Glutamatergic neuron (in vitro differentiated cells): ENCODE measurements at regions not wholly inside any gene's neighbourhood (a gene's known extent, or its start where the extent isn't known, plus 50 kb on each side); places are given as distances from the start of the nearest gene placed in this dataset.
A peak's percentile ranks its signal among the peaks of the same experiment; 100 is the strongest.
"Not testable (repeated sequence)": the region's sequence is repeated elsewhere in the genome, so short reads cannot be mapped to it uniquely, and the experiment has no call there.

Experiments used
- DNase-seq: peaks from one replicate; pipeline ENCODE4 v3.0.0; 2022
- H3K27ac Mint-ChIP-seq: one replicate; pipeline ENCODE4 v1.8.0; 2020; ENCODE audit warnings: mild to moderate bottlenecking, mixed read lengths, inconsistent platforms; ENCODE audit not compliant: unreplicated experiment
- H3K27me3 Mint-ChIP-seq: one replicate; pipeline ENCODE4 v1.8.0; 2020; ENCODE audit warnings: mild to moderate bottlenecking, moderate library complexity, mixed read lengths, inconsistent platforms; ENCODE audit not compliant: unreplicated experiment
- H3K36me3 Mint-ChIP-seq: one replicate; pipeline ENCODE4 v1.8.0; 2020; ENCODE audit warnings: mild to moderate bottlenecking, mixed read lengths, inconsistent platforms; ENCODE audit not compliant: unreplicated experiment
- H3K4me1 Mint-ChIP-seq: one replicate; pipeline ENCODE4 v1.8.0; 2020; ENCODE audit warnings: mild to moderate bottlenecking, low read depth, mixed read lengths, inconsistent platforms; ENCODE audit not compliant: unreplicated experiment
- H3K4me3 Mint-ChIP-seq: one replicate; pipeline ENCODE4 v1.8.0; 2020; ENCODE audit warnings: mild to moderate bottlenecking, mixed read lengths, inconsistent platforms; ENCODE audit not compliant: unreplicated experiment
- H3K9me3 Mint-ChIP-seq: one replicate; pipeline ENCODE4 v1.8.0; 2020; ENCODE audit warnings: mild to moderate bottlenecking, moderate library complexity, mixed read lengths, inconsistent platforms; ENCODE audit not compliant: unreplicated experiment
- TF ChIP-seq, protein P1 (sequence below): fragments of 200-600 bp; sonication (generic); IDR thresholded peaks from one replicate; pipeline ENCODE4 v1.5.0; 2021; ENCODE audit not compliant: partially characterized antibody, unreplicated experiment

DNA sequence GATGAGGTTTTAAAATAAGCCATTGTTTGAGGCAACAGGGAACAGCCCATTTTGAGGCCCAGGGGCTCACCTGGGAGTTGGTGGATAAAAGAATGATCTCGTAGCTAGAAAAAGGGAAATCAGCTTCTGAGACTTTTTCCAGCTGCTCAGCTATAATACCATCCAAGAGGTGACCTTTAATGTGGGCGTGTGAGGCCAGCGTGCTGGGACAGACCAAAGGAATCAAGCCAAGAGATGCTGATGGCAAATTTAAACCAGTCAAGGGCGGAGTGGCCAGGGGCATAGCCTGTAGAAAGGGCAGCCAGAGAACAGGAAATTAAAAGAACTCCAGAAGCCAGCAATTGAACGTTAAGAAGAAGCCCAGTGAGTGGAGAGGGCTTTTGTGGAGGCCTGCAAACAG is 132.6 kb downstream of the IER5 start:
- H3K9me3 Mint-ChIP-seq = no peaks in the 10 kb centered on the region
- TF ChIP-seq, protein P1, sequence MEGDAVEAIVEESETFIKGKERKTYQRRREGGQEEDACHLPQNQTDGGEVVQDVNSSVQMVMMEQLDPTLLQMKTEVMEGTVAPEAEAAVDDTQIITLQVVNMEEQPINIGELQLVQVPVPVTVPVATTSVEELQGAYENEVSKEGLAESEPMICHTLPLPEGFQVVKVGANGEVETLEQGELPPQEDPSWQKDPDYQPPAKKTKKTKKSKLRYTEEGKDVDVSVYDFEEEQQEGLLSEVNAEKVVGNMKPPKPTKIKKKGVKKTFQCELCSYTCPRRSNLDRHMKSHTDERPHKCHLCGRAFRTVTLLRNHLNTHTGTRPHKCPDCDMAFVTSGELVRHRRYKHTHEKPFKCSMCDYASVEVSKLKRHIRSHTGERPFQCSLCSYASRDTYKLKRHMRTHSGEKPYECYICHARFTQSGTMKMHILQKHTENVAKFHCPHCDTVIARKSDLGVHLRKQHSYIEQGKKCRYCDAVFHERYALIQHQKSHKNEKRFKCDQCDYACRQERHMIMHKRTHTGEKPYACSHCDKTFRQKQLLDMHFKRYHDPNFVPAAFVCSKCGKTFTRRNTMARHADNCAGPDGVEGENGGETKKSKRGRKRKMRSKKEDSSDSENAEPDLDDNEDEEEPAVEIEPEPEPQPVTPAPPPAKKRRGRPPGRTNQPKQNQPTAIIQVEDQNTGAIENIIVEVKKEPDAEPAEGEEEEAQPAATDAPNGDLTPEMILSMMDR = no peak

DNA sequence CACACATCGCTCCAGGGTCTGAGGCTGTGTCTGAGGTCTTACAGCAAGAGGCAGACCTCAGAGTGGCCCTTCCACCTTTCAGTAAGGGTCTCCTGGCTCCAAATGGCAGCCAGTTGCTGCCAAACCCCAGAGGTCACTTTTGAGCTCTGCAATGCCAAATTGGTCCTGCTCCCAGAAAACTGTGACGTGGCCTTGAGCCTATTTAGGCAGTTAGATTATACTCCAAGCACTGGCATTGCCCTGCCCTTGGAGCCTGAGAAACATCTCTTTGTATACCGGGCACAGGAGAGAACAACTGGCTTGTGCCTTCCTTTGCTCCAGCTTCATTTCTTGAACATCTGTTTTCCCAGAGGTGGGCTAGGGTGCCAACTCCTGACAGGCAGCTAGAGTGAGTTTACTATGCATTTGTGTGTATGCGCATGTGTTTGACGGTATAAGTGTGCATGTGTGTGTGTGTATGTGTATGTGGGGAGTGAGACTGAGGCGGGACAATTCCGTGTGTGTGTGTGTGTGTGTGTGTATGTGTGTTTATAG is 134.5 kb downstream of the IER5 start:
- Mint-ChIP-seq H3K27ac (no peak overlapping the region), H3K36me3 (peaks cover 13% of the 10 kb centered on the region), H3K4me3 (no peak overlapping the region), H3K27me3 (peaks cover 3% of the 10 kb centered on the region), H3K9me3 (peaks cover 3% of the 10 kb centered on the region), H3K4me1 (peaks cover 7% of the 10 kb centered on the region)
- DNase-seq = no peak
- TF ChIP-seq, protein P1 = no peak

More for the DNA sequence above, 132.6 kb downstream of the IER5 start:
- Mint-ChIP-seq H3K36me3 (peaks cover 17% of the 10 kb centered on the region), H3K27ac (peak overlapping the region; percentile 6), H3K4me1 (peaks cover 7% of the 10 kb centered on the region), H3K27me3 (peaks cover 6% of the 10 kb centered on the region), H3K4me3 (peak overlapping the region; percentile 11)
- DNase-seq = no peak

DNA sequence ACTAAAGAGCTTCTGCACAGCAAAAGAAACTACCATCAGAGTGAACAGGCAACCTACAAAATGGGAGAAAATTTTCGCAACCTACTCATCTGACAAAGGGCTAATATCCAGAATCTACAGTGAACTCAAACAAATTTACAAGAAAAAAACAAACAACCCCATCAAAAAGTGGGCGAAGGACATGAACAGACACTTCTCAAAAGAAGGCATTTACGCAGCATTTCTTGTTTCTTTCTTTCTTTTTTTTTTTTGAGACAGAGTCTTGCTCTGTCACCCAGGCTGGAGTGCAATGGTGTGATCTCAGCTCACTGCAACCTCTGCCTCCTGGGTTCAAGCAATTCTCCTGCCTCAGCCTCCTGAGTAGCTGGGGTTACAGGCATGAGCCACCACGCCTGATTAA is 138.2 kb downstream of the IER5 start:
- not testable (repeated sequence) for H3K4me3 Mint-ChIP-seq, H3K9me3 Mint-ChIP-seq, DNase-seq, H3K36me3 Mint-ChIP-seq, H3K27me3 Mint-ChIP-seq, H3K27ac Mint-ChIP-seq, H3K4me1 Mint-ChIP-seq

DNA sequence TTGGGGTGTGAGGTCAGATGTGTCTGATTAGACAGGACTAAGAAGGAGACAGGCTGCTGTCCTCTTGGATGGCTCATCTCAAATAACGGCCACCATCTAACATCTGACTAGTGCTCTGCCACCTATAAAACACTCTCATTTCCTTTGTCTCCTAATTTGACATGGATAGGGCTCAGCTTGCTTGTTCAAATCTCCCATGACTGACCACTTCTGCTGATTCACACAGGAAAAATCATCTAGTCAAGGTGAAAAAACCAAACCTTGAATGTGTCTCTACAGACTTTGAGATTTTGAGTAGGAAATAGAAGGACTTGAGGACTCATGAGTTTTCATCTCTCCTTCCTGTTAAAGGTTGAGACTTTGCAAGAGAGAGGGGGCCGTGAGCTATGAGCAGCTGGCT is 150.6 kb downstream of the IER5 start:
- Mint-ChIP-seq H3K27me3 (peaks cover 4% of the 10 kb centered on the region), H3K4me1 (no peaks in the 10 kb centered on the region), H3K27ac (no peak overlapping the region), H3K9me3 (no peaks in the 10 kb centered on the region), H3K4me3 (no peak overlapping the region), H3K36me3 (no peaks in the 10 kb centered on the region)
- TF ChIP-seq, protein P1 = no peak
- DNase-seq = no peak

DNA sequence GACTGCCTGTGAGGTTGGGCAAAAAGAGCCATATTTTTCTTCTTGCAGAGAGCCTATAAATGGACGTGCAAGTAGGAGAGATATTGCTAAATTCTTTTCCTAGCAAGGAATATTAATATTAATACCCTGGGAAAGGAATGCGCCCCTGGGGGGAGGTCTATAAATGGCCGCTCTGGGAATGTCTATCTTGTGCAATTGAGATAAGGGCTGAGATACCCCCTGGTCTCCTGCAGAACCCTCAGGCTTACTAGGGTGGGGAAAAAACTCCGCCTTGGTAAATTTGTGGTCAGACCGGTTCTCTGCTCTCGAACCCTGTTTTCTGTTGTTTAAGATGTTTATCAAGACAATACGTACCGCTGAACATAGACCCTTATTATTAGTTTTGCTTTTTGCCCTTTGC is 157.8 kb downstream of the IER5 start:
- not testable (repeated sequence) for DNase-seq, H3K4me1 Mint-ChIP-seq, H3K27ac Mint-ChIP-seq, H3K27me3 Mint-ChIP-seq, H3K9me3 Mint-ChIP-seq, H3K4me3 Mint-ChIP-seq
- peaks cover 18% of the 10 kb centered on the region for H3K36me3 Mint-ChIP-seq

DNA sequence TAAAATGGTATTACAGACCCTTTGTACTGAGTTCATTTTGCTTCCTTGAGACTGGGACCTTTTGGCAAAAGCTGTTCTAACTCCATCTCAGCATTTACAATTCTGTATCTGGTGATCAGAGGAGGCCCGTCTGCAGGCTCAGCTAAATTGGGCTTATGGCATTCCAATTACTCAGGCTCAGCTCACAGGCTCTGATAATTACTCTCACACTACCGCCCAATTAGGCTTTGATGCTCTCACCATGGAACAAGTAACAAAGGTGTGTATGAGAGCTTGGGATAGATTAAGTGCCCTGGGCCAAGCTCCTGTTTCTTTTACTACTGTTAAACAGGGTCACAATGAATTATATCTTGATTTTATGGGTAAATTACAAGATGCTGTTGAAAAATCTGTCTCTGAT is 159.9 kb downstream of the IER5 start:
- H3K27me3 Mint-ChIP-seq, H3K27ac Mint-ChIP-seq, H3K4me3 Mint-ChIP-seq, H3K4me1 Mint-ChIP-seq, DNase-seq, H3K9me3 Mint-ChIP-seq: not testable (repeated sequence)
- peaks cover 18% of the 10 kb centered on the region for H3K36me3 Mint-ChIP-seq

DNA sequence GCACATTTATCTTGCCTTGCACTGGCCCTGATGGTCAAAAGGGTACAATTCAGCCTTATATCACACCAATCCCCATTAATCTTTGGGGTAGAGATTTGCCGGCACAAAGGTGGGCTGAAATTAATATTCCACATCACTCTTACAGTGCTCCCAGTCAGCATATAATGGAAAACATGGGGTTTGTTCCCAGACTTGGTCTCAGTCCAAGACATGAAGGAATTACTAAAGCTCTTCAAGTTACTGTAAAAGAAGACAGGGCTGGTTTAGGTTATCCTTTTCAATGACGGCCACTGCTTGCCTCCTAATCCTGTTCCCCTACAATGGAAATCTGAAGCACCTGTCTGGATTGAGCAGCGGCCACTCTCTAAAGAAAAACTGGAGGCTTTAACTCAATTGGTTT is 160.7 kb downstream of the IER5 start:
- H3K9me3 Mint-ChIP-seq = peaks cover 8% of the 10 kb centered on the region
- peaks cover 5% of the 10 kb centered on the region for H3K27me3 Mint-ChIP-seq
- H3K4me3 Mint-ChIP-seq = no peak overlapping the region
- no peaks in the 10 kb centered on the region for H3K4me1 Mint-ChIP-seq
- H3K36me3 Mint-ChIP-seq = peaks cover 25% of the 10 kb centered on the region
- no peak for DNase-seq
- TF ChIP-seq, protein P1 = no peak
- H3K27ac Mint-ChIP-seq = no peak overlapping the region
